Neuronal stem cell (in vitro differentiated cells): ENCODE measurements at regions not wholly inside any gene's neighbourhood (a gene's known extent, or its start where the extent isn't known, plus 50 kb on each side); places are given as distances from the start of the nearest gene placed in this dataset.

Experiments
- DNase-seq: peaks from one replicate; pipeline ENCODE4 v3.0.0-alpha.2; 2013; ENCODE audit warnings: low spot score
- H2AFZ ChIP-seq: one replicate; pipeline ENCODE4 v1.6.1; 2013; ENCODE audit warnings: mild to moderate bottlenecking, low read length, inconsistent platforms
- H2AK5ac ChIP-seq: 2 replicates; pipeline ENCODE4 v1.6.1; 2013; ENCODE audit warnings: low read depth, mild to moderate bottlenecking, inconsistent platforms, low read length, moderate library complexity, mixed read lengths
- H2BK120ac ChIP-seq: 2 replicates; pipeline ENCODE4 v1.6.1; 2013; ENCODE audit warnings: low read depth, mild to moderate bottlenecking, inconsistent platforms, low read length, moderate library complexity, mixed read lengths
- H2BK12ac ChIP-seq: one replicate; pipeline ENCODE4 v1.6.1; 2013; ENCODE audit warnings: low read length, inconsistent platforms
- H2BK15ac ChIP-seq: 2 replicates; pipeline ENCODE4 v1.6.1; 2013; ENCODE audit warnings: mild to moderate bottlenecking, low read length, inconsistent platforms, mixed read lengths
- H2BK5ac ChIP-seq: one replicate; pipeline ENCODE4 v1.6.1; 2013; ENCODE audit warnings: inconsistent platforms, mild to moderate bottlenecking, low read length, moderate library complexity
- H3K14ac ChIP-seq: one replicate; pipeline ENCODE4 v1.6.1; 2013; ENCODE audit warnings: low read length, inconsistent platforms
- H3K18ac ChIP-seq: 2 replicates; pipeline ENCODE4 v1.6.1; 2013; ENCODE audit warnings: low read length, inconsistent platforms
- H3K23ac ChIP-seq: 2 replicates; pipeline ENCODE4 v1.6.1; 2013; ENCODE audit warnings: low read depth, mild to moderate bottlenecking, mixed read lengths, low read length, inconsistent platforms; ENCODE audit not compliant: poor library complexity
- H3K27ac ChIP-seq: replicated peaks from 3 replicates; pipeline ENCODE4 v1.5.1; 2013; ENCODE audit warnings: low read length, inconsistent platforms
- H3K27me3 ChIP-seq, 3 experiments: 2 replicates each; pipeline ENCODE4 v1.6.1; 2013; ENCODE audit warnings: low read length in 3 of 3, mild to moderate bottlenecking in 2 of 3, inconsistent platforms in 1 of 3, low read depth in 1 of 3, mixed read lengths in 1 of 3, moderate library complexity in 1 of 3; ENCODE audit not compliant: control insufficient read depth in 3 of 3, insufficient read depth in 3 of 3
- H3K36me3 ChIP-seq, 2 donors: replicated peaks in 1 of 2; 2 replicates each; pipeline ENCODE4 v1.6.1; 2013; ENCODE audit warnings: low read length in 2 of 2; ENCODE audit not compliant: control insufficient read depth in 2 of 2, insufficient read depth in 2 of 2
- H3K4ac ChIP-seq: 2 replicates; pipeline ENCODE4 v1.6.1; 2013; ENCODE audit warnings: inconsistent platforms, mild to moderate bottlenecking, low read length, moderate library complexity
- H3K4me1 ChIP-seq, 2 donors: 1 replicate in 1 of 2; 2 replicates in 1 of 2; pipeline ENCODE4 v1.6.1; 2013; ENCODE audit warnings: low read length in 2 of 2, low read depth in 1 of 2; ENCODE audit not compliant: control insufficient read depth in 2 of 2, insufficient read depth in 1 of 2
- H3K4me2 ChIP-seq: one replicate; pipeline ENCODE4 v1.6.1; 2013; ENCODE audit warnings: mild to moderate bottlenecking, low read length, inconsistent platforms; ENCODE audit not compliant: insufficient read depth, poor library complexity, severe bottlenecking
- H3K4me3 ChIP-seq, 2 donors: 2 replicates each; pipeline ENCODE4 v1.5.1; 2013; ENCODE audit warnings: low read length in 2 of 2, mild to moderate bottlenecking in 2 of 2, inconsistent platforms in 1 of 2, moderate library complexity in 1 of 2
- H3K79me1 ChIP-seq: one replicate; pipeline ENCODE4 v1.6.1; 2013; ENCODE audit warnings: low read depth, mild to moderate bottlenecking, inconsistent platforms, low read length, moderate library complexity
- H3K9ac ChIP-seq: one replicate; pipeline ENCODE4 v1.6.1; 2013; ENCODE audit warnings: mild to moderate bottlenecking, low read depth, low read length, inconsistent platforms; ENCODE audit not compliant: poor library complexity
- H3K9me3 ChIP-seq, 2 donors: replicated peaks in 1 of 2; 2 replicates each; pipeline versions ENCODE3 to v1.6.1; 2013; ENCODE audit warnings: low read length in 2 of 2, mild to moderate bottlenecking in 2 of 2, inconsistent platforms in 1 of 2, low read depth in 1 of 2, mixed read lengths in 1 of 2, moderate library complexity in 1 of 2; ENCODE audit not compliant: control insufficient read depth in 2 of 2, insufficient read depth in 1 of 2
- H4K8ac ChIP-seq: one replicate; pipeline ENCODE4 v1.6.1; 2013; ENCODE audit warnings: low read depth, mild to moderate bottlenecking, inconsistent platforms, low read length, moderate library complexity
- H4K91ac ChIP-seq: one replicate; pipeline ENCODE4 v1.6.1; 2013; ENCODE audit warnings: low read length, low read depth, mild to moderate bottlenecking, inconsistent platforms; ENCODE audit not compliant: poor library complexity
- WGBS, 2 donors: extraction: QIAGEN DNeasy Blood & Tissue Kit; methylation state at CpG; one replicate each; pipeline ENCODE4 v1.1.7; 2013; ENCODE audit warnings: missing lambda C conversion rate in 2 of 2, mixed read lengths in 1 of 2; ENCODE audit not compliant: insufficient read length in 2 of 2, insufficient replicate concordance in 1 of 2; ENCODE audit errors: extremely low coverage in 2 of 2; 5-methylcytosine and 5-hydroxymethylcytosine counted together

- no peak overlapping the region for H2BK5ac ChIP-seq
- no peak overlapping the region for H3K23ac ChIP-seq
- no peak overlapping the region for H2BK120ac ChIP-seq
- no peak overlapping the region for H2AK5ac ChIP-seq
- H2AFZ ChIP-seq: peak overlapping the region; percentile 19
- no peak overlapping the region for H3K18ac ChIP-seq
- H3K9me3 ChIP-seq: no peaks in the 10 kb centered on the region
- H3K4me2 ChIP-seq: no peak overlapping the region
- H3K9ac ChIP-seq: no peak overlapping the region
- H3K27me3 ChIP-seq: peaks cover 0 to 2% (median 0%) of the 10 kb centered on the region in 3 experiments
- no peak overlapping the region for H2BK15ac ChIP-seq
- H3K14ac ChIP-seq: no peak overlapping the region
- peaks cover 12 to 18% of the 10 kb centered on the region in 2 donors for H3K4me1 ChIP-seq
- DNase-seq: no peak
- H3K4ac ChIP-seq: no peak overlapping the region
- no peaks in the 10 kb centered on the region for H3K79me1 ChIP-seq
- H3K27ac ChIP-seq: no peak overlapping the region
- H4K8ac ChIP-seq: no peak overlapping the region
- no peaks in the 10 kb centered on the region for H3K36me3 ChIP-seq
- H3K4me3 ChIP-seq: no peak overlapping the region
- H4K91ac ChIP-seq: no peak overlapping the region
- no peak overlapping the region for H2BK12ac ChIP-seq
Observed at GRCh38 chr2:6676776-6677175, 188.9 kb downstream of the CMPK2 start.

- H3K4ac ChIP-seq: no peak overlapping the region
- no peak overlapping the region for H3K9ac ChIP-seq
- H2BK12ac ChIP-seq: no peak overlapping the region
- no peak overlapping the region for H3K27ac ChIP-seq
- no peak overlapping the region for H4K8ac ChIP-seq
- no peak overlapping the region for H3K14ac ChIP-seq
- H3K9me3 ChIP-seq: no peaks in the 10 kb centered on the region
- H3K23ac ChIP-seq: no peak overlapping the region
- H3K4me2 ChIP-seq: no peak overlapping the region
- no peaks in the 10 kb centered on the region for H3K79me1 ChIP-seq
- H2BK15ac ChIP-seq: no peak overlapping the region
- no peaks in the 10 kb centered on the region for H3K36me3 ChIP-seq
- H2BK5ac ChIP-seq: no peak overlapping the region
- H2AK5ac ChIP-seq: no peak overlapping the region
- no peak overlapping the region for H3K18ac ChIP-seq
- no CpG with 5 or more reads among the region's 2 CpGs for WGBS, 2 donors
- H4K91ac ChIP-seq: no peak overlapping the region
- H3K4me1 ChIP-seq: peaks cover 11 to 12% of the 10 kb centered on the region in 2 donors
- H2AFZ ChIP-seq: no peak overlapping the region
- H3K27me3 ChIP-seq: peaks cover 0 to 2% (median 0%) of the 10 kb centered on the region in 3 experiments
- peak; percentile 4 for DNase-seq
- no peak overlapping the region for H2BK120ac ChIP-seq
- no peak overlapping the region for H3K4me3 ChIP-seq
Observed at GRCh38 chr2:6679471-6679870, 186.2 kb downstream of the CMPK2 start.

GRCh38 chr2:6683516-6683915 lies 182.2 kb downstream of the CMPK2 start:
- Histone ChIP-seq H3K4ac (no peak overlapping the region), H3K23ac (no peak overlapping the region), H2BK120ac (no peak overlapping the region), H3K36me3 (no peaks in the 10 kb centered on the region), H3K27ac (no peak overlapping the region), H2BK12ac (no peak overlapping the region), H3K9me3 (peaks cover 7 to 15% of the 10 kb centered on the region in 2 donors), H3K9ac (no peak overlapping the region), H3K18ac (no peak overlapping the region), H2BK5ac (no peak overlapping the region), H3K27me3 (no peaks in the 10 kb centered on the region), H3K79me1 (no peaks in the 10 kb centered on the region), H3K14ac (no peak overlapping the region), H2AFZ (no peak overlapping the region), H3K4me3 (no peak overlapping the region), H3K4me2 (no peak overlapping the region), H2BK15ac (no peak overlapping the region), H3K4me1 (peaks cover 7 to 12% of the 10 kb centered on the region in 2 donors), H4K91ac (no peak overlapping the region), H2AK5ac (no peak overlapping the region), H4K8ac (no peak overlapping the region)
- no peak for DNase-seq
- WGBS, 2 donors: no CpG with 5 or more reads among the region's 3 CpGs

DNA sequence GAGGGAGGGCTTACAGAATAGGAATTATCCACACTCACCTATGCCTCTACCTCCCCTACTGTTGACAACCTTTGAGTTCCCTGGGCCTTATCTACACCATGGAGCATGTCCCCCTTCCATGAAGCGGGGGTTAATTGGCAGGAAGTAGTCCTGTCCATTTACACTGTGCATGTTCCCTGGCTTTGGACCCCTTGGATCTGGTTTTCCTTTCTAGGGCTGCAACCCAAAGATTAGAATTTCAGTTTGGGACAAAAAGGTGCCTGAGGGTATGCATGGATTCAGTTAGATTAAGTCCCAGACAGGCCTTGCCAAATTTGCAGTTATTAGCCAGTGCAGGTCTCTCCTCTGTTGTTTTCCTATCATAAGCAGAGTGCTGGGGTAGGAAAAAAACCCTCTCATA lies 180.3 kb downstream of the CMPK2 start:
- peaks cover 7 to 15% of the 10 kb centered on the region in 2 donors for H3K9me3 ChIP-seq
- no peak overlapping the region for H3K14ac ChIP-seq
- H3K27ac ChIP-seq: no peak overlapping the region
- no CpG with 5 or more reads among the region's 1 CpG for WGBS, 2 donors
- no peak overlapping the region for H3K18ac ChIP-seq
- no peaks in the 10 kb centered on the region for H3K27me3 ChIP-seq
- no peak overlapping the region for H3K9ac ChIP-seq
- H3K4me3 ChIP-seq: no peak overlapping the region
- H3K79me1 ChIP-seq: no peaks in the 10 kb centered on the region
- H3K4me2 ChIP-seq: no peak overlapping the region
- no peaks in the 10 kb centered on the region for H3K36me3 ChIP-seq
- H2AFZ ChIP-seq: no peak overlapping the region
- H2BK12ac ChIP-seq: no peak overlapping the region
- no peak overlapping the region for H2BK5ac ChIP-seq
- no peak for DNase-seq
- no peak overlapping the region for H3K23ac ChIP-seq
- H3K4me1 ChIP-seq: peaks cover 0 to 4% of the 10 kb centered on the region in 2 donors
- no peak overlapping the region for H2AK5ac ChIP-seq
- H2BK15ac ChIP-seq: no peak overlapping the region
- no peak overlapping the region for H4K8ac ChIP-seq
- no peak overlapping the region for H3K4ac ChIP-seq
- no peak overlapping the region for H4K91ac ChIP-seq
- H2BK120ac ChIP-seq: no peak overlapping the region
